WTC11 (cell line): ENCODE measurements at regions not wholly inside any gene's neighbourhood (a gene's known extent, or its start where the extent isn't known, plus 50 kb on each side); places are given as distances from the start of the nearest gene placed in this dataset.

ENCODE experiments used
- ATAC-seq: fragments of 200-7000 bp; cut with Tn5 transposase; 2 replicates; pipeline ENCODE4 v1.10.0; 2021; ENCODE audit warnings: mild to moderate bottlenecking, moderate library complexity
- CTCF ChIA-PET: fragments of 300-600 bp; sonication (Branson Sonifier 250); formaldehyde crosslinking; loops from one replicate; lab custom pipeline; 2021; ENCODE audit warnings: antibody characterized with exemption; lab: Charles Lee
- POLR2A ChIA-PET: fragments of 350-600 bp; sonication (Branson Sonifier 250); formaldehyde crosslinking; loops from one replicate; lab custom pipeline; 2021; ENCODE audit warnings: antibody characterized with exemption; lab: Charles Lee
- DNase-seq: peaks from one replicate; pipeline ENCODE4 v3.0.0; 2021; ENCODE audit warnings: low spot score
- H3K27ac Mint-ChIP-seq: 2 replicates; pipeline ENCODE4 v1.8.0; 2021; ENCODE audit warnings: mixed read lengths
- H3K27me3 Mint-ChIP-seq: 2 replicates; pipeline ENCODE4 v1.8.0; 2021; ENCODE audit warnings: low read depth, mild to moderate bottlenecking, moderate library complexity, mixed read lengths
- H3K36me3 Mint-ChIP-seq: 2 replicates; pipeline ENCODE4 v1.8.0; 2021; ENCODE audit warnings: mixed read lengths
- H3K4me1 Mint-ChIP-seq: 2 replicates; pipeline ENCODE4 v1.8.0; 2022; ENCODE audit warnings: mixed read lengths
- H3K4me3 Mint-ChIP-seq: 2 replicates; pipeline ENCODE4 v1.8.0; 2021; ENCODE audit warnings: mild to moderate bottlenecking, moderate library complexity, mixed read lengths
- H3K9me3 Mint-ChIP-seq: 2 replicates; pipeline ENCODE4 v1.8.0; 2021; ENCODE audit warnings: mixed read lengths
- E2F4 ChIP-seq: sonication (generic); formaldehyde crosslinking; IDR thresholded peaks from 2 replicates; pipeline ENCODE4 v1.8.1; 2022; ENCODE audit warnings: low read depth, mild to moderate bottlenecking, moderate library complexity, missing genetic modification reagents, borderline replicate concordance
- E2F5 ChIP-seq: sonication (generic); formaldehyde crosslinking; IDR thresholded peaks from 2 replicates; pipeline ENCODE4 v1.8.1; 2022; ENCODE audit warnings: mild to moderate bottlenecking, moderate library complexity, missing genetic modification reagents
- ELF4 ChIP-seq: sonication (generic); formaldehyde crosslinking; IDR thresholded peaks from 2 replicates; pipeline ENCODE4 v1.8.1; 2022; ENCODE audit warnings: low read depth, mild to moderate bottlenecking, moderate library complexity, missing genetic modification reagents
- HMGXB4 ChIP-seq: sonication (generic); formaldehyde crosslinking; IDR thresholded peaks from 2 replicates; pipeline ENCODE4 v1.8.1; 2023; ENCODE audit warnings: mild to moderate bottlenecking, moderate library complexity, missing genetic modification reagents
- IRF2 ChIP-seq: sonication (generic); formaldehyde crosslinking; IDR thresholded peaks from 2 replicates; pipeline ENCODE4 v1.8.0; 2022; ENCODE audit warnings: low read depth, missing genetic modification reagents, borderline replicate concordance
- JUN ChIP-seq: sonication (generic); formaldehyde crosslinking; IDR thresholded peaks from 2 replicates; pipeline ENCODE4 v1.8.0; 2023; ENCODE audit warnings: mild to moderate bottlenecking, missing genetic modification reagents
- MYBL2 ChIP-seq: sonication (generic); formaldehyde crosslinking; IDR thresholded peaks from 2 replicates; pipeline ENCODE4 v1.8.1; 2023; ENCODE audit warnings: mild to moderate bottlenecking, moderate library complexity, missing genetic modification reagents
- NFATC4 ChIP-seq: fragments of 250-450 bp; sonication (Bioruptor Pico); IDR thresholded peaks from 2 replicates; pipeline ENCODE4 v1.9.0; 2021; ENCODE audit warnings: mild to moderate bottlenecking
- NFYB ChIP-seq: sonication (generic); formaldehyde crosslinking; conservative IDR thresholded peaks from 2 replicates; pipeline ENCODE4 v1.8.0; 2022; ENCODE audit warnings: low read depth, missing genetic modification reagents
- NR2C2 ChIP-seq: sonication (generic); formaldehyde crosslinking; IDR thresholded peaks from 2 replicates; pipeline ENCODE4 v1.8.0; 2022; ENCODE audit warnings: mild to moderate bottlenecking, missing genetic modification reagents
- ZNF121 ChIP-seq: sonication (generic); formaldehyde crosslinking; IDR thresholded peaks from 2 replicates; pipeline ENCODE4 v1.8.0; 2023; ENCODE audit warnings: missing genetic modification reagents
- ZNF232 ChIP-seq: sonication (generic); formaldehyde crosslinking; IDR thresholded peaks from 2 replicates; pipeline ENCODE4 v1.8.0; 2022; ENCODE audit warnings: mild to moderate bottlenecking, missing genetic modification reagents
- ZNF416 ChIP-seq: fragments of 250-450 bp; sonication (Bioruptor Pico); IDR thresholded peaks from 2 replicates; pipeline ENCODE4 v1.9.0; 2021; ENCODE audit warnings: mild to moderate bottlenecking, inconsistent platforms
- ZSCAN18 ChIP-seq: fragments of 250-450 bp; sonication (Bioruptor Pico); IDR thresholded peaks from 2 replicates; pipeline ENCODE4 v2.1.2; 2022; ENCODE audit warnings: mild to moderate bottlenecking, moderate library complexity
- TF ChIP-seq, protein P1 (sequence below): sonication (generic); formaldehyde crosslinking; IDR thresholded peaks from 2 replicates; pipeline ENCODE4 v1.8.0; 2023; ENCODE audit warnings: missing genetic modification reagents, mild to moderate bottlenecking, borderline replicate concordance
- TF ChIP-seq, protein P2 (sequence below): sonication (generic); formaldehyde crosslinking; IDR thresholded peaks from 2 replicates; pipeline ENCODE4 v1.8.1; 2022; ENCODE audit warnings: missing genetic modification reagents, borderline replicate concordance
- TF ChIP-seq, protein P3 (sequence below): sonication (generic); formaldehyde crosslinking; IDR thresholded peaks from 2 replicates; pipeline ENCODE4 v1.8.0; 2022; ENCODE audit warnings: missing genetic modification reagents
- TF ChIP-seq, protein P4 (sequence below): fragments of 250-450 bp; sonication (Bioruptor Pico); IDR thresholded peaks from 2 replicates; pipeline ENCODE4 v1.9.0; 2021; ENCODE audit warnings: moderate library complexity, mild to moderate bottlenecking, inconsistent platforms, borderline replicate concordance

DNA sequence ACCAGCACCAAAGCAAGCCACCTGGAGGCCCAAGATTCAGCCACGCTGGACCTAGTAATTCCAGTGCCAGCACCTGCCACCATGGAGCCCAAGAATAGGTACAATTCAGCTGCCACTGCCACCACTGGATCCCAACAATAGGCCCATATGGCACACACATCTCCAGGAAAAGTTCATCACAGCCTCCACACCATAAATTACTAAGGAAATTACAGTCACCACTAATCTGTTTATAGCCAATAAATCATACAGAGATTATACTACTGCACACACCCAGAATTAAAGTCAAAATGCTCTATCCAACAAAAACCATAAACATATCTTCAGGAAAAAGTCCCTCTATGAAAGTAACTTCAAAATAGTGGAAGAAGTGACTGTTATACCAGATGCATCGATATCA lies 242.8 kb downstream of the SPATA31D1 start:
- peaks cover 22% of the 10 kb centered on the region for H3K4me1 Mint-ChIP-seq
- peaks cover 19% of the 10 kb centered on the region for H3K9me3 Mint-ChIP-seq
- ChIA-PET CTCF (no interaction called here), POLR2A (no interaction called here)
- H3K36me3 Mint-ChIP-seq, result peaks cover 5% of the 10 kb centered on the region
- TF ChIP-seq E2F4 (CRISPR knock-in tag), result no peak
- no peak for TF ChIP-seq ZNF416 (CRISPR knock-in tag)
- TF ChIP-seq ZNF121 (CRISPR knock-in tag), result no peak
- no peak for TF ChIP-seq HMGXB4 (CRISPR knock-in tag)
- no peak for TF ChIP-seq MYBL2 (CRISPR knock-in tag)
- TF ChIP-seq IRF2, result no peak
- no peak for TF ChIP-seq ZNF232
- TF ChIP-seq, protein P1, sequence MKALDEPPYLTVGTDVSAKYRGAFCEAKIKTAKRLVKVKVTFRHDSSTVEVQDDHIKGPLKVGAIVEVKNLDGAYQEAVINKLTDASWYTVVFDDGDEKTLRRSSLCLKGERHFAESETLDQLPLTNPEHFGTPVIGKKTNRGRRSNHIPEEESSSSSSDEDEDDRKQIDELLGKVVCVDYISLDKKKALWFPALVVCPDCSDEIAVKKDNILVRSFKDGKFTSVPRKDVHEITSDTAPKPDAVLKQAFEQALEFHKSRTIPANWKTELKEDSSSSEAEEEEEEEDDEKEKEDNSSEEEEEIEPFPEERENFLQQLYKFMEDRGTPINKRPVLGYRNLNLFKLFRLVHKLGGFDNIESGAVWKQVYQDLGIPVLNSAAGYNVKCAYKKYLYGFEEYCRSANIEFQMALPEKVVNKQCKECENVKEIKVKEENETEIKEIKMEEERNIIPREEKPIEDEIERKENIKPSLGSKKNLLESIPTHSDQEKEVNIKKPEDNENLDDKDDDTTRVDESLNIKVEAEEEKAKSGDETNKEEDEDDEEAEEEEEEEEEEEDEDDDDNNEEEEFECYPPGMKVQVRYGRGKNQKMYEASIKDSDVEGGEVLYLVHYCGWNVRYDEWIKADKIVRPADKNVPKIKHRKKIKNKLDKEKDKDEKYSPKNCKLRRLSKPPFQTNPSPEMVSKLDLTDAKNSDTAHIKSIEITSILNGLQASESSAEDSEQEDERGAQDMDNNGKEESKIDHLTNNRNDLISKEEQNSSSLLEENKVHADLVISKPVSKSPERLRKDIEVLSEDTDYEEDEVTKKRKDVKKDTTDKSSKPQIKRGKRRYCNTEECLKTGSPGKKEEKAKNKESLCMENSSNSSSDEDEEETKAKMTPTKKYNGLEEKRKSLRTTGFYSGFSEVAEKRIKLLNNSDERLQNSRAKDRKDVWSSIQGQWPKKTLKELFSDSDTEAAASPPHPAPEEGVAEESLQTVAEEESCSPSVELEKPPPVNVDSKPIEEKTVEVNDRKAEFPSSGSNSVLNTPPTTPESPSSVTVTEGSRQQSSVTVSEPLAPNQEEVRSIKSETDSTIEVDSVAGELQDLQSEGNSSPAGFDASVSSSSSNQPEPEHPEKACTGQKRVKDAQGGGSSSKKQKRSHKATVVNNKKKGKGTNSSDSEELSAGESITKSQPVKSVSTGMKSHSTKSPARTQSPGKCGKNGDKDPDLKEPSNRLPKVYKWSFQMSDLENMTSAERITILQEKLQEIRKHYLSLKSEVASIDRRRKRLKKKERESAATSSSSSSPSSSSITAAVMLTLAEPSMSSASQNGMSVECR (CRISPR knock-in tag), result no peak
- ATAC-seq, result no peak
- no peak overlapping the region for H3K4me3 Mint-ChIP-seq
- no peak for DNase-seq
- no peaks in the 10 kb centered on the region for H3K27me3 Mint-ChIP-seq
- no peak overlapping the region for H3K27ac Mint-ChIP-seq

GRCh38 chr9:82234160-82234943 lies 245.8 kb downstream of the SPATA31D1 start:
- POLR2A ChIA-PET, result interaction anchor here (0.8 kb wide), 1 partner anchor 9 kb away, joined by 7 read pairs; no protein-coding TSS in a partner anchor
- Mint-ChIP-seq H3K4me3 (no peak overlapping the region), H3K27ac (peak overlapping the region; percentile 2; the same call in 1 of the 2 replicates), H3K27me3 (no peaks in the 10 kb centered on the region), H3K36me3 (peaks cover 6% of the 10 kb centered on the region), H3K4me1 (peaks cover 23% of the 10 kb centered on the region), H3K9me3 (peaks cover 23% of the 10 kb centered on the region)
- ATAC-seq, result no peak
- CTCF ChIA-PET, result no interaction called here
- no peak for DNase-seq
- no peak for TF ChIP-seq NFYB
- TF ChIP-seq, protein P2, sequence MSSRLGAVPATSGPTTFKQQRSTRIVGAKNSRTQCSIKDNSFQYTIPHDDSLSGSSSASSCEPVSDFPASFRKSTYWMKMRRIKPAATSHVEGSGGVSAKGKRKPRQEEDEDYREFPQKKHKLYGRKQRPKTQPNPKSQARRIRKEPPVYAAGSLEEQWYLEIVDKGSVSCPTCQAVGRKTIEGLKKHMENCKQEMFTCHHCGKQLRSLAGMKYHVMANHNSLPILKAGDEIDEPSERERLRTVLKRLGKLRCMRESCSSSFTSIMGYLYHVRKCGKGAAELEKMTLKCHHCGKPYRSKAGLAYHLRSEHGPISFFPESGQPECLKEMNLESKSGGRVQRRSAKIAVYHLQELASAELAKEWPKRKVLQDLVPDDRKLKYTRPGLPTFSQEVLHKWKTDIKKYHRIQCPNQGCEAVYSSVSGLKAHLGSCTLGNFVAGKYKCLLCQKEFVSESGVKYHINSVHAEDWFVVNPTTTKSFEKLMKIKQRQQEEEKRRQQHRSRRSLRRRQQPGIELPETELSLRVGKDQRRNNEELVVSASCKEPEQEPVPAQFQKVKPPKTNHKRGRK (CRISPR knock-in tag), result no peak
- no peak for TF ChIP-seq NFATC4 (CRISPR knock-in tag)
- TF ChIP-seq, protein P3, sequence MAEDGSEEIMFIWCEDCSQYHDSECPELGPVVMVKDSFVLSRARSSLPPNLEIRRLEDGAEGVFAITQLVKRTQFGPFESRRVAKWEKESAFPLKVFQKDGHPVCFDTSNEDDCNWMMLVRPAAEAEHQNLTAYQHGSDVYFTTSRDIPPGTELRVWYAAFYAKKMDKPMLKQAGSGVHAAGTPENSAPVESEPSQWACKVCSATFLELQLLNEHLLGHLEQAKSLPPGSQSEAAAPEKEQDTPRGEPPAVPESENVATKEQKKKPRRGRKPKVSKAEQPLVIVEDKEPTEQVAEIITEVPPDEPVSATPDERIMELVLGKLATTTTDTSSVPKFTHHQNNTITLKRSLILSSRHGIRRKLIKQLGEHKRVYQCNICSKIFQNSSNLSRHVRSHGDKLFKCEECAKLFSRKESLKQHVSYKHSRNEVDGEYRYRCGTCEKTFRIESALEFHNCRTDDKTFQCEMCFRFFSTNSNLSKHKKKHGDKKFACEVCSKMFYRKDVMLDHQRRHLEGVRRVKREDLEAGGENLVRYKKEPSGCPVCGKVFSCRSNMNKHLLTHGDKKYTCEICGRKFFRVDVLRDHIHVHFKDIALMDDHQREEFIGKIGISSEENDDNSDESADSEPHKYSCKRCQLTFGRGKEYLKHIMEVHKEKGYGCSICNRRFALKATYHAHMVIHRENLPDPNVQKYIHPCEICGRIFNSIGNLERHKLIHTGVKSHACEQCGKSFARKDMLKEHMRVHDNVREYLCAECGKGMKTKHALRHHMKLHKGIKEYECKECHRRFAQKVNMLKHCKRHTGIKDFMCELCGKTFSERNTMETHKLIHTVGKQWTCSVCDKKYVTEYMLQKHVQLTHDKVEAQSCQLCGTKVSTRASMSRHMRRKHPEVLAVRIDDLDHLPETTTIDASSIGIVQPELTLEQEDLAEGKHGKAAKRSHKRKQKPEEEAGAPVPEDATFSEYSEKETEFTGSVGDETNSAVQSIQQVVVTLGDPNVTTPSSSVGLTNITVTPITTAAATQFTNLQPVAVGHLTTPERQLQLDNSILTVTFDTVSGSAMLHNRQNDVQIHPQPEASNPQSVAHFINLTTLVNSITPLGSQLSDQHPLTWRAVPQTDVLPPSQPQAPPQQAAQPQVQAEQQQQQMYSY, result no peak
- no peak for TF ChIP-seq ZNF416 (CRISPR knock-in tag)
- TF ChIP-seq NR2C2, result no peak
- TF ChIP-seq ELF4 (CRISPR knock-in tag), result no peak
- TF ChIP-seq, protein P4, sequence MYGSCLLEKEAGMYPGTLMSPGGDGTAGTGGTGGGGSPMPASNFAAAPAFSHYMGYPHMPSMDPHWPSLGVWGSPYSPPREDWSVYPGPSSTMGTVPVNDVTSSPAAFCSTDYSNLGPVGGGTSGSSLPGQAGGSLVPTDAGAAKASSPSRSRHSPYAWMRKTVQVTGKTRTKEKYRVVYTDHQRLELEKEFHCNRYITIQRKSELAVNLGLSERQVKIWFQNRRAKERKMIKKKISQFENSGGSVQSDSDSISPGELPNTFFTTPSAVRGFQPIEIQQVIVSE (CRISPR knock-in tag), result no peak
- no peak for TF ChIP-seq JUN (CRISPR knock-in tag)
- no peak for TF ChIP-seq ZSCAN18 (CRISPR knock-in tag)
- no peak for TF ChIP-seq E2F5
